Stromal cell of bone marrow (primary cell): ENCODE measurements at regions not wholly inside any gene's neighbourhood (a gene's known extent, or its start where the extent isn't known, plus 50 kb on each side); places are given as distances from the start of the nearest gene placed in this dataset.
A peak's percentile ranks its signal among the peaks of the same experiment; 100 is the strongest.
"Not testable (repeated sequence)": the region's sequence is repeated elsewhere in the genome, so short reads cannot be mapped to it uniquely, and the experiment has no call there.

Experiments used
- DNase-seq: peaks from one replicate; pipeline ENCODE4 v3.0.0-alpha.2; 2012; ENCODE audit warnings: low read depth

- no peak for DNase-seq
Measured at GRCh38 chr2:61675204-61675603, 137.0 kb upstream of the XPO1 start.

GRCh38 chr2:61671561-61672315, 133.6 kb upstream of the XPO1 start:
- no peak for DNase-seq

GRCh38 chr2:61670591-61671501, 132.7 kb upstream of the XPO1 start:
- DNase-seq, result peak; percentile 37

GRCh38 chr2:61664190-61664589, 126.0 kb upstream of the XPO1 start:
- DNase-seq, result no peak

DNA sequence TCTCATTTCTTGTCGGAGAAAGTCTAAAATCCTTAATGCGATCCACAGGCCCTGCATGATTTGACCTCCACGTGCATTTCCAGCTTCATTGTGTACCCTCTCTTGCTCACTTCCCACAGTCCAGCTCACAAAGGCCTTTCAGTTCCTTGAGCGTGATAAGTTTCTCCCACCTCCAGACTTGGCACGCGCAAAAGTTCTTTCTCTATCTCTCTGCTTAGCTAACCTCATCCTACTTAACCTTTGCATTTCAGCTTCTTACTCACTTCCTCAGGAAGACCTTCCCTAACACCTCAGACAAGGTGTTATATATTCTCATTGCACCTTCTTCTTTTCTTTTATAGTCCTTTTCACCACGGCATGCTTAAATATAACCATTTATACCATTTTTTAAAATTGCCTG, 124.8 kb upstream of the XPO1 start:
- DNase-seq, result no peak

GRCh38 chr2:61660511-61661388, 122.6 kb upstream of the XPO1 start:
- DNase-seq, result no peak

DNA sequence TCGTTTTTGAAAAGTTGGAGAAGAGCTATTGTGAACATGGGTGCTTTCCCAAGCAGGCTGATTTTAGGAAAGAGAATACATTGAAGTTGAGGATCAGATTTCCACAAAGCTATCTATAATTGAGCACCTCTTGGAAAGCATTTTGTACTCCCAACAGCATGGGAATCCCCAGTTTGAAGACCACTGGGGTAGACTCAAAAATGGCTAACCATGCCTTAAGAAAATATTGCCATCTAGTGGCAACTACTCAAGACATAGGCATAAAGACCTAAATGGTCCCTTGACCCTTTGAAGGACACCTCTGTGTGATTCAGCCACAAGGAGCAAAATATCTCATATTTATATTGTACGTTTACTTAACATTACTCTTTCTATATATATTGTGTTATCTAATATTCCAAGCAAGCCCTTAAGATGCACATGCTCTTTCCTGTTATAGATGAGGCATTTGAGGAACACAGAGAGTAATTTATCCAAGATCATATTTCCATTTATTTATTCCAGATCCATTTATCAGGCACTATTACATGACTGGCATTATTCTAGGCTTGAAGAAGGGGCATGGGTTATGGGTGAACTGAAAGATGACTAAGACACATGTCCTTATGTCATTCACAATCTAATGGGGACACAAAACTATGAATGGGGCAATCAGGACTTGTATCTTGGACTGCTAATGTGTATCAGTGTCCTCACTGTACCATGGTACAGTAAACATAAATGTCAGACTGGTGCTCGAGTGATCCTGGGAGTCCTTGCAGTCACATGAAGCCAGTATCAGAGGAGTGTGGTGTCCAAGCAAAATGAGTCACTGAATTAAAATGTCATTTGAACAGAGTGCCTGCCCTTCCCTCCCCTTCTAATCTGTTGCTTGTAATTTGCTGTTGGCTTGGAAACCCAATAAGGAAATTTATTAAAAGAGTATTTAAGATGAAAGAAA, 121.0 kb upstream of the XPO1 start:
- no peak for DNase-seq

- not testable (repeated sequence) for DNase-seq
Measured at GRCh38 chr2:61649946-61650345, 111.8 kb upstream of the XPO1 start.

GRCh38 chr2:61649021-61649420, 110.9 kb upstream of the XPO1 start:
- DNase-seq, result no peak

GRCh38 chr2:61647044-61647443, 108.9 kb upstream of the XPO1 start:
- DNase-seq, result no peak

GRCh38 chr2:61645911-61646310, 107.8 kb upstream of the XPO1 start:
- DNase-seq, result peak; percentile 85

DNA sequence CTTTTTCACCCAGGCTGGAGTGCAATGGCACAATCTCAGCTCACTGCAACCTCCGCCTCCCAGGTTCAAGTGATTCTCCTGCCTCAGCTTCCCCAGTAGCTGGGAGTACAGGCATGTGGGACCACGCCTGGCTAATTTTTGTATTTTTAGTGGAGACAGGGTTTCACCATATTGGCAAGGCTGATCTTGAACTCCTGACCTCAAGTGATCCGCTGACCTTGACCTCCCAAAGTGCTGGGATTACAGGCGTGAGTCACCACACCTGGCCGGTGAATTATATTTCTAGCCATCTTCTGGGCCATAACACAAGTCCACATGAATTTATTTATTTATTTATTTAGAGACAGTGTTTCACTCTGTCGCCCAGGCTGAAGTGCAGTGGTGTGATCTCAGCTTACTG, 105.0 kb upstream of the XPO1 start:
- DNase-seq, result not testable (repeated sequence)

- no peak for DNase-seq
Measured at GRCh38 chr2:61640406-61640805, 102.2 kb upstream of the XPO1 start.

GRCh38 chr2:61639721-61640120, 101.6 kb upstream of the XPO1 start:
- DNase-seq, result no peak

DNA sequence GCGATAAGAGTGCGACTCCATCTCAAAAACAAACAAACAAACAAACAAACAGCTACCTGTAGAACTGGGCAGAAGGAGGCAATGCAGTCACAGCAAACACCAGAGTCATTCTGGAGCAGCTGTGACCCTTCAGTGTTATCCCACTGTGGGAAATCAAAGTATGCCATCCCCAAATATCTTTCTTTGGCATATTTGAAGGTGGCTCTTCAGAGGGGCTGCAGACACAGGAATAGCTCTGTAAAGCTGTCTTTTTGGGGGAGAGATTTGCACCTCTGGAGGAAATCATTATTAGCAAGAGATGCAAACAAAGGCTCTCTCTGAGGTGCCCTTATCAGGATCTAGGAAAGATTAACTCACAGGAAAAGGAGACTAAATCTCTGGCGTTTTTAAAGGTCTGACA, 98.5 kb upstream of the XPO1 start:
- DNase-seq, result no peak

- no peak for DNase-seq
Measured at GRCh38 chr2:61634512-61634911, 96.4 kb upstream of the XPO1 start.

DNA sequence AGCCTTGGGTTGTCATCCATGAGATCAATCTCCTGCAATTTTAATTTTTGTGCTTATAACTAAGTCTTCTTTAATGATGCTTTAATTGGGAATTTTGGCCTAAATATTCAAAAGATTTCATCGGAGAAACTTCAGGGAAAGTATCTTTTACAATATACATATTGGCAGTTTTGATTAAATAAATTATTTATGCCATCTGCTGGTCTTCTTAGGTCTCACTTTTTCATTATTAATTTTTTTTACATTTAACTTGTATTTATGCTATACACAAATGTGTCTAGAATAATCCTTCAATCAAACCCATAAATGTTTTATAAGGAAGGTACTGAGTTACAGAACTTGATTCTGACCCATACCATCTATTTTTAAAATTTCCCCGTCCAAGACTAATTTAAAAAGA, 95.1 kb upstream of the XPO1 start:
- no peak for DNase-seq

DNA sequence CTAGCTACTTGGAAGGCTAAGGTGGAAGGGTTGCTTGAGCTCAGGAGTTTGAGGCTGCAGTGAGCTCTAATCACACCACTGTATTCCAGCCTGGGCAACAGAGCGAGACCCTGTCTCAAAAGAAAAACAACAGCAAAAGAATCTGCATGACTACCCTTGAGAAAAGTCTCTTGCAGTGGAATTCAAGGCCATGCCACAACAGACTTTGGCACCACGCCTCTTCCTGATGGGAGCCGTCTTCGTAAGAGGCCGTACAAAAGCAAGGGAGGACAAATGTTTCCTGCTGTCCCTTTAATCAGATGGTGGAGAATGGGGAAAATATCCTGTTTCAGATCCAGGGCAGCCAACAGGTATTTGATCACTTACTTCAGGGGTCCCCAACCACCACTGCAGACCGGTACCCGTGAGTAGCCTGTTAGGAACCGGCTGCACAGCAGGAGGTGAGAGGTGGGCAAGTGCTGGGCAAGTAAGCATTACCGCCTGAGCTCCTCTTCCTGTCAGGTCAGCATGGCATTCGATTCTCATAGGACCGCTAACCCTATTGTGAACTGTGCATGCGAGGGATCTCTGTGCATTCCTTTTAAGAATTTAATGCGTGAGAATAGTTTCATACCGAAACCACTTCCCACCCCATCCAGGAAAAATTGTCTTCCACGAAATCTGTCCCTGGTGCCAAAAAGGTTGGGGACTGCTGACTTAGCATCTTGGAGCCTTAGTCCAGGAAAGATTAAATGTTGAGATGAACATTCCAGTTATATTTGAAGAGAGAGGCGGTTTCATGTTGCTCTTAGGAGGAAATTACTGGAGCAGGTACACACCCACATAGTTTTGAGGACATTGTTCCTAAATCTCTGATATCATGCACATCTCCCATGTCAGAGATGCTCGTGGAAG, 94.4 kb upstream of the XPO1 start:
- no peak for DNase-seq

- no peak for DNase-seq
Measured at GRCh38 chr2:61631321-61631720, 93.2 kb upstream of the XPO1 start.

DNA sequence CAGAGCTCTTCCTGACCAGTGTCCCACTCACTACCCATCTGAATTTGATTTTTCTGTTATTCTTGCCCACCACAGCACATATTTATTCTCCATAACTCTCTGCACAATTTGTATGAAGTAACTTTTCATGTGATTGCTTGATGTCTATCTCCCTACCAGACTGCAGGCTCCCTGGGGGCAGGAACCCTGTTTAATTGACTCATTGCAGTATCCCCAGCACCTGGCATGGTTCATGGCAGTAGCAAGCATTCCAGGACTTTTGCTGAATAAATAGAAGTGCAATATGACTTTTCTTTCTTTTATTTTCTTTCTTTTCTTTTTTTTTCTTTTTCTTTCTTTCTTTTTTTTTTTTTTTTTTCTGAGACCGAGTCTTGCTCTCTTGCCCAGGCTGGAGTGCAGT, 88.7 kb upstream of the XPO1 start:
- DNase-seq, result no peak
